HCT116 (cell line): ENCODE measurements at regions not wholly inside any gene's neighbourhood (a gene's known extent, or its start where the extent isn't known, plus 50 kb on each side); places are given as distances from the start of the nearest gene placed in this dataset.

ENCODE experiments used
- ATAC-seq: fragments of 200-7000 bp; cut with Tn5 transposase; 2 replicates; pipeline ENCODE4 v1.9.1; 2020; ENCODE audit warnings: mild to moderate bottlenecking, moderate library complexity
- BruUV-seq: library from RNA; stranded (reverse); fragments of 400-500 nt; replicated peaks from 2 replicates; lab custom pipeline; 2021; lab: Mats Ljungman, UMichigan
- CTCF ChIA-PET: fragments of 300-600 bp; sonication (Branson Sonifier 250); formaldehyde crosslinking; loops from one replicate; lab custom pipeline; 2021; ENCODE audit warnings: antibody characterized with exemption; lab: Charles Lee
- POLR2A ChIA-PET: fragments of 300-600, 350-600 bp; sonication (Branson Sonifier 250); formaldehyde crosslinking; loops from one replicate; lab custom pipeline; 2021; ENCODE audit warnings: antibody characterized with exemption; lab: Charles Lee
- RAD21 ChIA-PET, 2 experiments: fragments of 300-600 bp; sonication (Branson Sonifier 250); formaldehyde crosslinking; loops; one replicate each; lab custom pipeline; 2023; ENCODE audit warnings: low total read pairs in 2 of 2; ENCODE audit not compliant: uncharacterized antibody in 2 of 2, unreplicated experiment in 2 of 2, low non-redundant PET in 1 of 2; lab: Charles Lee
- DNase-seq: peaks from one replicate; pipeline ENCODE4 v3.0.0-alpha.2; 2010; ENCODE audit warnings: low read depth, low spot score
- H2AFZ ChIP-seq: fragments of 200-600 bp; shearing (Covaris generic), sonication (generic); 2 replicates; pipeline ENCODE4 v1.6.1; 2017; ENCODE audit warnings: low read depth, mixed run types, mixed read lengths, antibody characterized with exemption, low read length; ENCODE audit not compliant: poor library complexity, severe bottlenecking
- H3K27ac ChIP-seq: 2 replicates; pipeline ENCODE4 v1.5.1; 2012; ENCODE audit warnings: low read depth, low read length
- H3K27me3 ChIP-seq: fragments of 200-600 bp; sonication (generic); 2 replicates; pipeline ENCODE4 v1.6.1; 2016; ENCODE audit warnings: mixed run types, low read length, mixed read lengths; ENCODE audit not compliant: insufficient read depth
- H3K36me3 ChIP-seq, 2 experiments: fragments of 200-500 bp in 1 of 2; fragments of 200-600 bp in 1 of 2; sonication (Bioruptor generic) in 1 of 2; sonication (generic) in 1 of 2; 2 replicates each; pipeline versions ENCODE4 v1.5.1 to v1.6.1; 2014 to 2016; ENCODE audit warnings: low read length in 2 of 2, inconsistent platforms in 1 of 2, mixed read lengths in 1 of 2, mixed run types in 1 of 2; ENCODE audit not compliant: insufficient read depth in 2 of 2, control insufficient read depth in 1 of 2
- H3K4me1 ChIP-seq, 2 experiments: fragments of 200-600 bp in 1 of 2; sonication (generic) in 1 of 2; 2 replicates each; pipeline versions ENCODE4 v1.5.1 to v1.6.1; 2012 to 2017; ENCODE audit warnings: low read length in 2 of 2, inconsistent platforms in 1 of 2, mild to moderate bottlenecking in 1 of 2, mixed read lengths in 1 of 2, mixed run types in 1 of 2, moderate library complexity in 1 of 2; ENCODE audit not compliant: insufficient read depth in 2 of 2, control insufficient read depth in 1 of 2
- H3K4me2 ChIP-seq: fragments of 200-600 bp; sonication (generic); 2 replicates; pipeline ENCODE4 v1.6.1; 2017; ENCODE audit warnings: mixed run types, low read length, mixed read lengths
- H3K4me3 ChIP-seq, 2 experiments: fragments of 200-600 bp in 1 of 2; sonication (generic) in 1 of 2; replicated peaks in 1 of 2; 2 replicates each; pipeline ENCODE4 v1.5.1; 2011 to 2016; ENCODE audit warnings: low read length in 2 of 2, control low read depth in 1 of 2, low read depth in 1 of 2, mild to moderate bottlenecking in 1 of 2, mixed read lengths in 1 of 2, mixed run types in 1 of 2
- H3K79me2 ChIP-seq: fragments of 200-600 bp; sonication (generic); 2 replicates; pipeline ENCODE4 v1.6.1; 2017; ENCODE audit warnings: mild to moderate bottlenecking, mixed run types, low read length, moderate library complexity, mixed read lengths; ENCODE audit not compliant: insufficient read depth
- H3K9ac ChIP-seq: fragments of 200-600 bp; sonication (generic); 2 replicates; pipeline ENCODE4 v1.6.1; 2016; ENCODE audit warnings: low read length, mixed read lengths
- H3K9me2 ChIP-seq: fragments of 200-600 bp; sonication (generic), shearing (Covaris generic); 2 replicates; pipeline ENCODE4 v1.6.1; 2017; ENCODE audit warnings: mixed run types, mild to moderate bottlenecking, moderate library complexity; ENCODE audit not compliant: insufficient read depth
- H3K9me3 ChIP-seq, 2 experiments: fragments of 200-500 bp in 1 of 2; fragments of 200-600 bp in 1 of 2; sonication (Bioruptor generic) in 1 of 2; sonication (generic) in 1 of 2; 2 replicates each; pipeline ENCODE4 v1.6.1; 2014 to 2017; ENCODE audit warnings: low read length in 2 of 2, mixed read lengths in 2 of 2, inconsistent platforms in 1 of 2, low read depth in 1 of 2, mild to moderate bottlenecking in 1 of 2, mixed run types in 1 of 2, moderate library complexity in 1 of 2; ENCODE audit not compliant: control insufficient read depth in 1 of 2, insufficient read depth in 1 of 2
- H4K20me1 ChIP-seq: fragments of 200-600 bp; sonication (generic), shearing (Covaris generic); 2 replicates; pipeline ENCODE4 v1.6.1; 2017; ENCODE audit warnings: mixed run types, mild to moderate bottlenecking, moderate library complexity; ENCODE audit not compliant: insufficient read depth
- ATF3 ChIP-seq: IDR thresholded peaks from 2 replicates; pipeline ENCODE4 v1.6.1; 2012
- CBX3 ChIP-seq: IDR thresholded peaks from 2 replicates; pipeline ENCODE4 v1.6.1; 2012; ENCODE audit warnings: low read depth
- EGR1 ChIP-seq: IDR thresholded peaks from 2 replicates; pipeline ENCODE4 v1.6.1; 2012; ENCODE audit warnings: low read depth
- ELF1 ChIP-seq: IDR thresholded peaks from 2 replicates; pipeline ENCODE4 v1.6.1; 2012; ENCODE audit warnings: low read depth, borderline replicate concordance
- EZH2 ChIP-seq: fragments of 200-600 bp; sonication (generic); IDR thresholded peaks from 2 replicates; pipeline ENCODE4 v1.6.1; 2017; ENCODE audit warnings: antibody characterized with exemption, mixed run types
- FOSL1 ChIP-seq: IDR thresholded peaks from 2 replicates; pipeline ENCODE4 v1.6.1; 2012; ENCODE audit warnings: low read depth
- MAX ChIP-seq: IDR thresholded peaks from 2 replicates; pipeline ENCODE4 v1.6.1; 2012
- RAD21 ChIP-seq: IDR thresholded peaks from 2 replicates; pipeline ENCODE4 v1.6.1; 2012; ENCODE audit warnings: low read depth, mild to moderate bottlenecking
- REST ChIP-seq: IDR thresholded peaks from 2 replicates; pipeline ENCODE4 v1.6.1; 2012; ENCODE audit warnings: low read depth
- YY1 ChIP-seq: IDR thresholded peaks from 2 replicates; pipeline ENCODE4 v1.6.1; 2011; ENCODE audit warnings: low read length, low read depth, moderate library complexity, mild to moderate bottlenecking; ENCODE audit not compliant: insufficient replicate concordance; ENCODE audit errors: extremely low read depth
- ZFX ChIP-seq: fragments of 450-650 bp; IDR thresholded peaks from 2 replicates; pipeline ENCODE4 v1.6.1; 2017
- ZNF274 ChIP-seq: fragments of 200-500 bp; sonication (Bioruptor generic); IDR thresholded peaks from 2 replicates; pipeline ENCODE4 v1.6.1; 2014; ENCODE audit warnings: mild to moderate bottlenecking, low read depth, low read length, inconsistent platforms
- intact Hi-C: fragments of 100-400 bp; cut with micrococcal nuclease; formaldehyde crosslinking; loops from 2 replicates; pipeline ENCODE4 v1.10.0; 2022

GRCh38 chr4:159024266-159024665, 78.6 kb upstream of the RAPGEF2 start:
- POLR2A ChIA-PET = no interaction called here
- H3K9me2 ChIP-seq = no peaks in the 10 kb centered on the region
- H3K4me2 ChIP-seq = no peak overlapping the region
- H3K9me3 ChIP-seq = no peaks in the 10 kb centered on the region
- DNase-seq (no peak), ATAC-seq (no peak)
- intact Hi-C loops = no loop called here
- RAD21 ChIA-PET = no interaction called here
- no peak overlapping the region for H3K4me3 ChIP-seq
- no TSS peak for BruUV-seq
- no peaks in the 10 kb centered on the region for H3K79me2 ChIP-seq
- H3K9ac ChIP-seq = no peak overlapping the region
- H3K27me3 ChIP-seq = no peaks in the 10 kb centered on the region
- H4K20me1 ChIP-seq = no peaks in the 10 kb centered on the region
- TF ChIP-seq ELF1 (no peak), CBX3 (no peak), EZH2 (no peak), ATF3 (no peak), FOSL1 (no peak), ZNF274 (no peak), REST (no peak), ZFX (no peak), RAD21 (no peak), EGR1 (no peak), MAX (no peak), YY1 (no peak)
- H3K27ac ChIP-seq = no peak overlapping the region
- H3K36me3 ChIP-seq = no peaks in the 10 kb centered on the region
- CTCF ChIA-PET = no interaction called here
- no peaks in the 10 kb centered on the region for H3K4me1 ChIP-seq
- no peak overlapping the region for H2AFZ ChIP-seq
